Parathyroid adenoma (tissue), 2 donors: ENCODE measurements at regions not wholly inside any gene's neighbourhood (a gene's known extent, or its start where the extent isn't known, plus 50 kb on each side); places are given as distances from the start of the nearest gene placed in this dataset.

Source experiments
- H2AFZ ChIP-seq: fragments of 300-600 bp; sonication (generic); one replicate; pipeline ENCODE4 v1.7.0; 2017; ENCODE audit warnings: antibody characterized with exemption, mild to moderate bottlenecking
- H3K27ac ChIP-seq: fragments of 300-600 bp; sonication (generic); one replicate; pipeline ENCODE4 v1.7.0; 2017
- H3K27me3 ChIP-seq: fragments of 300-600 bp; sonication (generic); one replicate; pipeline ENCODE4 v1.7.0; 2017; ENCODE audit warnings: low read length; ENCODE audit not compliant: control insufficient read depth, insufficient read depth
- H3K36me3 ChIP-seq: fragments of 300-600 bp; sonication (generic); one replicate; pipeline ENCODE4 v1.7.0; 2017; ENCODE audit warnings: low read length; ENCODE audit not compliant: control insufficient read depth, insufficient read depth
- H3K4me1 ChIP-seq: fragments of 300-600 bp; sonication (generic); one replicate; pipeline ENCODE4 v1.7.0; 2017; ENCODE audit warnings: control low read depth
- H3K4me2 ChIP-seq: fragments of 300-600 bp; sonication (generic); one replicate; pipeline ENCODE4 v1.7.0; 2017; ENCODE audit warnings: low read length
- H3K4me3 ChIP-seq: fragments of 300-600 bp; sonication (generic); one replicate; pipeline ENCODE4 v1.7.0; 2017; ENCODE audit warnings: low read depth, low read length
- H3K79me2 ChIP-seq: fragments of 300-600 bp; sonication (generic); one replicate; pipeline ENCODE4 v1.7.0; 2017; ENCODE audit warnings: control low read depth
- H3K9ac ChIP-seq: fragments of 300-600 bp; sonication (generic); one replicate; pipeline ENCODE4 v1.7.0; 2017; ENCODE audit warnings: mild to moderate bottlenecking
- H3K9me3 ChIP-seq: fragments of 300-600 bp; sonication (generic); one replicate; pipeline ENCODE4 v1.7.0; 2017; ENCODE audit warnings: low read length; ENCODE audit not compliant: control insufficient read depth
- TF ChIP-seq, protein P1 (sequence below): fragments of 300-600 bp; sonication (generic); IDR thresholded peaks from one replicate; pipeline ENCODE4 v1.7.0; 2017; ENCODE audit warnings: antibody characterized with exemption, mild to moderate bottlenecking
- donor health status: primary hyperparathyroidism.

GRCh38 chr13:61138857-61139256 lies 276.8 kb downstream of the PCDH20 start:
- Histone ChIP-seq H2AFZ (no peak overlapping the region), H3K4me1 (no peaks in the 10 kb centered on the region), H3K9ac (no peak overlapping the region), H3K9me3 (no peaks in the 10 kb centered on the region), H3K4me3 (no peak overlapping the region), H3K36me3 (no peaks in the 10 kb centered on the region), H3K79me2 (no peaks in the 10 kb centered on the region), H3K27ac (no peak overlapping the region), H3K4me2 (no peak overlapping the region), H3K27me3 (no peaks in the 10 kb centered on the region)
- TF ChIP-seq, protein P1, sequence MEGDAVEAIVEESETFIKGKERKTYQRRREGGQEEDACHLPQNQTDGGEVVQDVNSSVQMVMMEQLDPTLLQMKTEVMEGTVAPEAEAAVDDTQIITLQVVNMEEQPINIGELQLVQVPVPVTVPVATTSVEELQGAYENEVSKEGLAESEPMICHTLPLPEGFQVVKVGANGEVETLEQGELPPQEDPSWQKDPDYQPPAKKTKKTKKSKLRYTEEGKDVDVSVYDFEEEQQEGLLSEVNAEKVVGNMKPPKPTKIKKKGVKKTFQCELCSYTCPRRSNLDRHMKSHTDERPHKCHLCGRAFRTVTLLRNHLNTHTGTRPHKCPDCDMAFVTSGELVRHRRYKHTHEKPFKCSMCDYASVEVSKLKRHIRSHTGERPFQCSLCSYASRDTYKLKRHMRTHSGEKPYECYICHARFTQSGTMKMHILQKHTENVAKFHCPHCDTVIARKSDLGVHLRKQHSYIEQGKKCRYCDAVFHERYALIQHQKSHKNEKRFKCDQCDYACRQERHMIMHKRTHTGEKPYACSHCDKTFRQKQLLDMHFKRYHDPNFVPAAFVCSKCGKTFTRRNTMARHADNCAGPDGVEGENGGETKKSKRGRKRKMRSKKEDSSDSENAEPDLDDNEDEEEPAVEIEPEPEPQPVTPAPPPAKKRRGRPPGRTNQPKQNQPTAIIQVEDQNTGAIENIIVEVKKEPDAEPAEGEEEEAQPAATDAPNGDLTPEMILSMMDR: no peak

DNA sequence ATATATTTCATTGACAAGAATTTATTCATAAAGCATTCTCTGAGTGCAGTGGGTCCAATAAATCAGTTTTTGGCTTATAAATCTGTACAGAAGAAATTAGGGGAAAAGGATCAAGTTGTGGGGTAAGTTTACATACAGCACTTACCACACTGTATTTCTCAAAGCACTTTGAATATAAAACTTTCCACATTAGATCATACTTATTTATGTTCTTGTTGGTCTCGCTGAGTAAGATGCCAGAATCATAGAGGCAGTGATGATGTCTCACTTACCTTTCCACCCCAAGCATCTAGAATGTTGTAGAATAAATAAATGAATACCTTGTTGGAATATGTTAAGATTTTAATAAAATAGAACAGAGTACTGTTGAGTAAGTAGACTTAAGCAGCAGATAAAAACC lies 279.1 kb downstream of the PCDH20 start:
- H3K27me3 ChIP-seq: no peaks in the 10 kb centered on the region
- H3K4me3 ChIP-seq: no peak overlapping the region
- no peak overlapping the region for H3K9ac ChIP-seq
- H2AFZ ChIP-seq: no peak overlapping the region
- no peaks in the 10 kb centered on the region for H3K79me2 ChIP-seq
- no peak overlapping the region for H3K4me2 ChIP-seq
- H3K36me3 ChIP-seq: no peaks in the 10 kb centered on the region
- no peaks in the 10 kb centered on the region for H3K9me3 ChIP-seq
- no peak overlapping the region for H3K27ac ChIP-seq
- no peaks in the 10 kb centered on the region for H3K4me1 ChIP-seq
- TF ChIP-seq, protein P1: no peak

DNA sequence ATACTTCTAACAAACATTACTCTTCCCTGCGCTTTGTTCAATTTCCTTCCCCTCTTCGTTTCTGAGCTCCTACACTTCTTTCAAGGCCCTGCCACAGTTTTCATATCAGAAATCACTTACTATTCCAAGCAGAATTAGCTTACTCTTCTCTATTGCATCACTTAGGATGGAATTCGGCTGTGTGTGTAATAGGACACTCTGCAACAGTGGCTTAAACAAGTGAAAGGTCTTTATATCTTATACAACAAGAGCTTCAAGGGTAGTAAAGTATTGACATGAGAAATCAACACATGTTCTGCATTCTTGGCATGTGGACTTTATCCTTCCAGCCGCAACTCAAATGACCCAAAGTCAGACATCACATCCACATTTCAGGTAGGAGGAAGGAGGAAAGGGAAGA lies 279.6 kb downstream of the PCDH20 start:
- Histone ChIP-seq H3K27ac (no peak overlapping the region), H3K4me1 (no peaks in the 10 kb centered on the region), H3K4me3 (no peak overlapping the region), H3K4me2 (no peak overlapping the region), H3K79me2 (no peaks in the 10 kb centered on the region), H3K36me3 (no peaks in the 10 kb centered on the region), H3K27me3 (no peaks in the 10 kb centered on the region), H3K9me3 (no peaks in the 10 kb centered on the region), H3K9ac (no peak overlapping the region), H2AFZ (no peak overlapping the region)
- TF ChIP-seq, protein P1: no peak

GRCh38 chr13:61135583-61135982 lies 280.1 kb downstream of the PCDH20 start:
- Histone ChIP-seq H3K36me3 (no peaks in the 10 kb centered on the region), H3K9me3 (no peaks in the 10 kb centered on the region), H3K4me1 (no peaks in the 10 kb centered on the region), H3K4me2 (no peak overlapping the region), H2AFZ (no peak overlapping the region), H3K9ac (no peak overlapping the region), H3K4me3 (no peak overlapping the region), H3K79me2 (no peaks in the 10 kb centered on the region), H3K27me3 (no peaks in the 10 kb centered on the region), H3K27ac (no peak overlapping the region)
- TF ChIP-seq, protein P1: no peak

- no peak overlapping the region for H3K4me3 ChIP-seq
- TF ChIP-seq, protein P1: no peak
- H3K27ac ChIP-seq: no peak overlapping the region
- H3K4me1 ChIP-seq: no peaks in the 10 kb centered on the region
- H3K9ac ChIP-seq: no peak overlapping the region
- no peak overlapping the region for H3K4me2 ChIP-seq
- H2AFZ ChIP-seq: no peak overlapping the region
- no peaks in the 10 kb centered on the region for H3K79me2 ChIP-seq
- no peaks in the 10 kb centered on the region for H3K27me3 ChIP-seq
- no peaks in the 10 kb centered on the region for H3K36me3 ChIP-seq
- H3K9me3 ChIP-seq: no peaks in the 10 kb centered on the region
Observed at GRCh38 chr13:61128850-61129645, 286.6 kb downstream of the PCDH20 start.
